Activated CD4-positive, alpha-beta T cell treated with anti-CD3 and anti-CD28 coated beads, Interleukin-2, amount 10 ng/mL, durations not matched to agents 7 days and 5 days (primary cell): ENCODE measurements at regions not wholly inside any gene's neighbourhood (a gene's known extent, or its start where the extent isn't known, plus 50 kb on each side); places are given as distances from the start of the nearest gene placed in this dataset.
"Not testable (repeated sequence)": the region's sequence is repeated elsewhere in the genome, so short reads cannot be mapped to it uniquely, and the experiment has no call there.

Experiments used
- CTCF ChIA-PET: fragments of 350-600 bp; sonication (Branson Sonifier 250); formaldehyde crosslinking; loops from one replicate; lab custom pipeline; 2021; ENCODE audit warnings: antibody characterized with exemption; lab: Charles Lee
- POLR2A ChIA-PET: fragments of 350-600 bp; sonication (Branson Sonifier 250); formaldehyde crosslinking; loops from one replicate; lab custom pipeline; 2021; ENCODE audit warnings: antibody characterized with exemption; lab: Charles Lee
- DNase-seq: peaks from one replicate; pipeline ENCODE4 v3.0.0-alpha.2; 2020
- H3K27ac Mint-ChIP-seq: one replicate; pipeline ENCODE4 v1.8.0; 2021; ENCODE audit warnings: mild to moderate bottlenecking, moderate library complexity, mixed read lengths
- H3K27me3 Mint-ChIP-seq: one replicate; pipeline ENCODE4 v1.8.0; 2021; ENCODE audit warnings: mixed read lengths
- H3K36me3 Mint-ChIP-seq: one replicate; pipeline ENCODE4 v1.8.0; 2021; ENCODE audit warnings: low read depth, mixed read lengths
- H3K4me1 Mint-ChIP-seq: one replicate; pipeline ENCODE4 v1.8.0; 2021; ENCODE audit warnings: mixed read lengths
- H3K4me3 Mint-ChIP-seq: one replicate; pipeline ENCODE4 v1.8.0; 2021; ENCODE audit warnings: mild to moderate bottlenecking, moderate library complexity, mixed read lengths
- H3K9me3 Mint-ChIP-seq: one replicate; pipeline ENCODE4 v1.8.0; 2021; ENCODE audit warnings: mixed read lengths

DNA sequence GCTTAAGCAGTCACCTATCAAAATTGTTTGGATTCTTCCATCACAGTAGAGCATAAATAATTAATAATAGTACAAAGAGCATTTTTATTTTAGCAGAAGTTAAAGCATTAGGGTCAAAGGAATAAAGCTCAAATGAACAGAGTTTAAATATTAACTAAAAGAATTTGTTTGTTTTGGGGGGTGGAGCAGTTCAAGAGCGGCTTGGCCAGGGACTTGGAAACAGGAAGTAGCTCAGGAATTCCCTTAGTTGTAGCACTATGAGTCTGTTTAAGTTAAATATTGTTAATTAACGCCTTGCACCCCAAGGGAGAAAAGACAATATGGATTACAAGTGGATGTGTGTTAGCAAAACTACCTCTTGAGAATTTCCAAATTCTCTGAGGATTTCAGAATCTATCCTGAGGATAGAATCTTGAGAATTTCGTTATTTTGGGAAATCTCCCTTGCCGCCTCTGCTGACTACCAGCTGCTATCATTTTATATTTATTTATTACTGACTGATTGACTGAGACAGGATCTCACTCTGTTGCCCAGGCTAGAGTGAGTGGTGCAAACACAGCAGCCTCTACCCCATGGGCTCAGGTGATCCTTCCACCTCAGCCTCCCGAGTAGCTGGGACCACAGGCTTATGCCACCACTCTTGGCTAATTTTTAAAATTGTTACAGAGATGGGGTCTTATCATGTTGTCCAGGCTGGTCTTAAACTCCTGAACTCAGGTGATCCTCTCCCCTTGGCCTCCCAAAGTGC is 96.7 kb upstream of the CHD1 start:
- Mint-ChIP-seq H3K9me3 (no peaks in the 10 kb centered on the region), H3K4me1 (peaks cover 36% of the 10 kb centered on the region), H3K36me3 (peaks cover 2% of the 10 kb centered on the region), H3K4me3 (no peak overlapping the region), H3K27ac (peak overlapping the region; percentile 60), H3K27me3 (no peaks in the 10 kb centered on the region)
- CTCF ChIA-PET = interaction anchor here (0.6 to 1.8 kb wide), 4 partner anchors 11 to 250 kb away, joined by 3 to 5 read pairs (median 3); no protein-coding TSS in a partner anchor
- DNase-seq = no peak
- POLR2A ChIA-PET = no interaction called here

DNA sequence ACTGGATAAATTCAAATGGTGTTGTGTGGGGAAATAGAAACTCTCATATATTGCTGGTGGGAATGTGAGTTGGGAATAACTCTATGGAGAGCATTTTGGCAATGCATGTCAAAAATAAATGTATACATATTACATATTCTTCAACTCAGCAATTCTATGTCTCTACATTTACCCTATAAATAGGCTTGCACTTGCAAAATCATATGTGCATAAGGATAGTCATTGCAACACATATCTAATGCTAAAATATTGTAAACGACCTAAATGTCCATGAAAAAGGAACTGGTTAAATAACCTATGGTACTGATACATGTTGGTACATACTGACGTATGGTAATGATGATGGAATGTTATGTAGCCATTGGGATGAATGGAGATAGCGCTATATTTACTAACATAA is 94.5 kb upstream of the CHD1 start:
- H3K9me3 Mint-ChIP-seq = no peaks in the 10 kb centered on the region
- H3K36me3 Mint-ChIP-seq = no peaks in the 10 kb centered on the region
- H3K4me3 Mint-ChIP-seq = no peak overlapping the region
- CTCF ChIA-PET = no interaction called here
- H3K4me1 Mint-ChIP-seq = peaks cover 24% of the 10 kb centered on the region
- H3K27ac Mint-ChIP-seq = no peak overlapping the region
- H3K27me3 Mint-ChIP-seq = no peaks in the 10 kb centered on the region
- no peak for DNase-seq
- POLR2A ChIA-PET = no interaction called here

DNA sequence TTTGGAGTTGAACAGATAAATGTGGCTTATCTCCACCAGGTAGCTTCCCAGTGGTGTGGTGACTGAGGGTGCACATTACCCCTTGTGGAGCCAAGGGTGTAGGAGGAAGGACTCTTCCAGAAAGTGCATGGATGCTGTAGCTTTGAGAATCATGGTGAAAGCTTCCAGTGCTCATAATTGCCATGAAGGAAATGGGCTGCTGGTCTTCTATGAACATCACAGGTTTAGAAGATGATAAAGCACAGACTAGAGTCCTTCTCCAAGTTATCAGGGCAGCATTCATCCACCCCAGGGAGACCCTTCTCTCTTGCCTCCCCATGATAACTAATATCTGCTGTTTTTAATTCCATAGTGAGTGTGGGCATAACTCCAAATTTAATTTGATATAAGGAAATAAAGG is 93.4 kb upstream of the CHD1 start:
- H3K4me3 Mint-ChIP-seq = no peak overlapping the region
- no peaks in the 10 kb centered on the region for H3K27me3 Mint-ChIP-seq
- no peak for DNase-seq
- H3K36me3 Mint-ChIP-seq = no peaks in the 10 kb centered on the region
- CTCF ChIA-PET = no interaction called here
- no peaks in the 10 kb centered on the region for H3K9me3 Mint-ChIP-seq
- H3K27ac Mint-ChIP-seq = peak overlapping the region; percentile 15
- POLR2A ChIA-PET = no interaction called here
- H3K4me1 Mint-ChIP-seq = peaks cover 13% of the 10 kb centered on the region

DNA sequence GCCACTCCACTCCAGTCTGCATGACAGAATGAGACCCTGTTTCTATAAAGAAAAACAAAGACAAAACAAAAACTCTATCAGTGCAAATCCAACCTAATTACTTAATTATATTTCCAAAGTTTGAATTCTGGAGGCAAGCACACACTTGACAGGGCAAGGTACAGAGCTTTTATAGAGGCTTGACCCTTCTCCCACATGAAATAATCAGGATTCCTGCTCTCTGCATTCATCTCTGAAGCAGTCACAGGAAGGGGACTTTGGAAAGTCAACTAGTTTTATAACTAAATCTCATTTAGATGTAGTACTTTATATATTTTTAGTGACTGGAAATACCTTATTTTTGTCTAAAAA is 91.9 kb upstream of the CHD1 start:
- ChIA-PET POLR2A (no interaction called here), CTCF (no interaction called here)
- no peaks in the 10 kb centered on the region for H3K27me3 Mint-ChIP-seq
- no peak overlapping the region for H3K27ac Mint-ChIP-seq
- no peaks in the 10 kb centered on the region for H3K9me3 Mint-ChIP-seq
- H3K4me3 Mint-ChIP-seq = no peak overlapping the region
- no peaks in the 10 kb centered on the region for H3K36me3 Mint-ChIP-seq
- DNase-seq = no peak
- H3K4me1 Mint-ChIP-seq = no peaks in the 10 kb centered on the region

DNA sequence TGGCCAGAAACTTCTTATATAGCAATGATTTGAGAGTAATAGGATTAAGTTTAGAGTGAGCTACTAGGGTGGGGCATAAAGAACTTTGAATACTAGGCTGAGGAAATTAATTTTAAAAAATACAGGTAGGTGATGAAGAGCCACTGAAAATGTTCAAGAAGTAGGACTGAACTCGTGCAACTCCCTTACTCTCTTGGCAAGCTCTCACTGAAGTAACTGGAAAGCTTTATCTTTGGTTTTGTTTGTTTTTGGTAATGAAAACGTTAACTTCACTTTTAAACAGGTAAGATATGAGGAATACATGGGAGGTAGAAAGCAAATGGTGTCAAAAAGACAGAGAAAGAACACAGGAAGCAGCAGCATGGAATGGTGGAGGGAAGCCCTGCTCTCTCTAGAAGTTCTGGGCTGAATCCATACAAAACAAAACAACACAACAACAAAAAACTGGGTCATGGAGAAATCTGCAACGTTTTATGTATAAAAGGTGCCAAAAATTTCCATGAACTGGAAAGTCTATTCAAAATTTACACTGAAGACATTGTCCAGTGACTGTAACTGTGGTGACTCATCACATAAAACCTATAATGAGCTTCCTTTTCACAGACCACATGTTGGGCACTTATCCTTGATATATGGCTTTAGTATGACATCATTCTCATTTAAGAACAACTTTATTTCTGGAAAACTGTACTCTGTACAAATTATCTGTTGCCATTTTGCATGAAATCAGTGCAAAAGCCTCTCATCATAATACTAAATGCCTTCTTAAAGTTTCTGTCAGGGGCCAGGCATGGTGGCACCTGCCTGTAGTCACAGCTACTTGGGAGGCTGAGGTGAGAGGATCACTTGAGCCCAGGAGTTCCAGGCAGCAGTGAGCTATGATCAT is 91.2 kb upstream of the CHD1 start:
- CTCF ChIA-PET = no interaction called here
- H3K9me3 Mint-ChIP-seq = peaks cover 5% of the 10 kb centered on the region
- no peak overlapping the region for H3K4me3 Mint-ChIP-seq

DNA sequence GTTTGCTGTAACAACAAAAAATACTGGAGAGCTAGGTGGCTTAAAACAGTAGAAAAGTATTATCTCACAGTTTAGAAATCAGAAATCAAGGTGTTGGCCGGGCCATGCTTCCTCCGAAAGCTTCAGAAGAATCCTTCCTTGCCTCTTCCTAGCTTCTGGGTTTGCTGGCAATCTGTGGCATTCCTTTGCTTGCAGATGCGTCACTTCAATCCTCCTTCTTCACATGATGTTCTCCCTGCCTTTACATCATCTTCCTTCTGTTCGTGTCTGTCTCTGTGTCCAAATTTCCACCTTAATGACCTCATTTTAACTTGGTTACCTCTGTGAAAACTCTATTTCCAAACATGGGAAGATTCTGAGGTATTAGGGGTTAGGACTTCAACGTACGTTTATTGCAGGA is 90.4 kb upstream of the CHD1 start:
- POLR2A ChIA-PET = no interaction called here
- H3K27ac Mint-ChIP-seq = no peak overlapping the region
- H3K27me3 Mint-ChIP-seq = no peaks in the 10 kb centered on the region
- CTCF ChIA-PET = interaction anchor here (0.6 kb wide), 1 partner anchor 429 kb away, joined by 3 read pairs; no protein-coding TSS in a partner anchor
- no peak overlapping the region for H3K4me3 Mint-ChIP-seq
- H3K4me1 Mint-ChIP-seq = no peaks in the 10 kb centered on the region
- H3K36me3 Mint-ChIP-seq = no peaks in the 10 kb centered on the region
- no peak for DNase-seq
- peaks cover 9% of the 10 kb centered on the region for H3K9me3 Mint-ChIP-seq

More for the DNA sequence above, 91.2 kb upstream of the CHD1 start:
- Mint-ChIP-seq H3K27me3 (no peaks in the 10 kb centered on the region), H3K27ac (no peak overlapping the region), H3K36me3 (no peaks in the 10 kb centered on the region), H3K4me1 (no peaks in the 10 kb centered on the region)
- no peak for DNase-seq
- POLR2A ChIA-PET = no interaction called here

DNA sequence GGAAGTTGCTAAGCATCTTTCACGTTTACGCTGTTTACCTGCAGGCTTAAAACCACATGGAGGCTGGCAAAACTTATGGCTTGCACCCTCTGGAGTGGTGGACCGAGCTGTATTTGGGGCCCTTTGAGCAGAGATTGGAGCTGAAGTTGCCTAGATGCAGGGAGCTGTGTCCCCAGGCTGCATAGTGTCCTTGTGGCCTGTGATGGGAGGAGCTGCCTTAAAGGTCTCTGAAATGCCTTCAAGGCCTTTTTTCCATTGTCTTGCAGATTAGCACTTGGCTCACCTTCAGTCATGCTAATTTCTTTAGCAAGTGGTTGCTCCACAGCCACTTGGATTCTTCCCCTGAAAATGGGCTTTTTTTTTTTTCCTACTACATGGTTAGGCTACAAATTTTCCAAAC is 81.5 kb upstream of the CHD1 start:
- Mint-ChIP-seq H3K4me1 (no peaks in the 10 kb centered on the region), H3K4me3 (no peak overlapping the region), H3K27me3 (no peaks in the 10 kb centered on the region), H3K9me3 (peaks cover 6% of the 10 kb centered on the region), H3K27ac (no peak overlapping the region), H3K36me3 (no peaks in the 10 kb centered on the region)
- ChIA-PET POLR2A (no interaction called here), CTCF (no interaction called here)
- DNase-seq = no peak

DNA sequence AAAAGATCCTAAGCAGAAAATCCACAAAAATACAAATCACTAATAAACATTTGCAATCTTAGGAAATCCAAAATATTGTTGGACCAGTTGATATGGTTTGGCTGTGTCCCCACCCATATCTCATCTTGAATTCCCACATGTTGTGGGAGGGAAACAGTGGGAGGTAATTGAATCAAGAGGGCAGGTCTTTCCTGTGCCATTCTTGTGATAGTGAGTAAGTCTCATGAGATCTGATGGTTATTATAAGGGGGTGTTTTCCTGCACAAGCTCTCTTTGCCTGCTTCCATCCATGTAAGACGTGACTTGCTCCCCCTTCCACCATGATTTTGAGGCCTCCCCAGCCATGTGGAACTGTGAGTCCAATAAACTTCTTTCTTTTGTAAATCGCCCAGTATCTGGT is 79.2 kb upstream of the CHD1 start:
- H3K27me3 Mint-ChIP-seq, H3K9me3 Mint-ChIP-seq, H3K27ac Mint-ChIP-seq, H3K4me1 Mint-ChIP-seq, H3K4me3 Mint-ChIP-seq, CTCF ChIA-PET, DNase-seq, H3K36me3 Mint-ChIP-seq, POLR2A ChIA-PET: not testable (repeated sequence)

DNA sequence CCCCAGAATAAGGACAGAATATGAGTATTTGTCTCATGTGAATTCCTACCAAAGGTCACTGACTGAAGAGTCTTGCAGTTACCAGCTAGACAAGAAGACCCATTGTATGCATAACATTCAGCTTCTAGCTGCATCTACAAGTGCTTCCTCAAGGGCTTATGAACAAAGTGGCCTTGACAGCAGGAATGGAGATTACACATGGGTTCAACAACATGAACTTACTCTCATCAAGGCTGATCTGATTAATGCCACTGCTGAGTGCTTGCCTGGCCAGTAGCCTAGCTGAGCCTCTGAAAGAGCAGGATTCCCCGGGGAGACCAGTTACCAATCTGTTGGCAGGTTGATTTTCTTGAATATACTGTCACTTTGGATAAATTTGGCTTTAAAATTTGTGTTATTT is 76.7 kb upstream of the CHD1 start:
- ChIA-PET POLR2A (no interaction called here), CTCF (no interaction called here)
- peaks cover 3% of the 10 kb centered on the region for H3K9me3 Mint-ChIP-seq
- H3K27me3 Mint-ChIP-seq = no peaks in the 10 kb centered on the region
- no peak overlapping the region for H3K27ac Mint-ChIP-seq
- DNase-seq = no peak
- no peaks in the 10 kb centered on the region for H3K36me3 Mint-ChIP-seq
- no peak overlapping the region for H3K4me3 Mint-ChIP-seq
- peaks cover 5% of the 10 kb centered on the region for H3K4me1 Mint-ChIP-seq

DNA sequence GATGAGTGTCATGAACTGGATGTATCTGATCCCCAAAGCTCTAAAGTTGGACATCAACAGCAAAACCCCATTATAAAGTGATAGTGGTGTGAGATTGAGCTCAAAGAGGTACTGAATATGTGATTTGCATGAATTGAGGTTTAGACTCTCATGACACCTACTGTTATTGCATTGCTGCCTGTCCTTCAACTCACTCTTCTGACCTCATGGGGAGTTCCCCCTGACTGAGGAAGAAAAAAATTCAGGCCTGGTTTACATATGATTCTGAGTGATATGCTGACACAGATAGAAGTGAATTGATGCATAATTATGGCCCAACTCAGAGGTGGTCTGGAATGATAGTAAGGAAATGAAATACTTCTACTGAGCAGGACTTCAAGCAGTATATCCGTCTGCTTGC is 76.2 kb upstream of the CHD1 start:
- Mint-ChIP-seq H3K36me3 (no peaks in the 10 kb centered on the region), H3K4me1 (peaks cover 5% of the 10 kb centered on the region), H3K27ac (no peak overlapping the region), H3K27me3 (no peaks in the 10 kb centered on the region), H3K4me3 (no peak overlapping the region), H3K9me3 (peaks cover 3% of the 10 kb centered on the region)
- ChIA-PET CTCF (no interaction called here), POLR2A (no interaction called here)
- no peak for DNase-seq

DNA sequence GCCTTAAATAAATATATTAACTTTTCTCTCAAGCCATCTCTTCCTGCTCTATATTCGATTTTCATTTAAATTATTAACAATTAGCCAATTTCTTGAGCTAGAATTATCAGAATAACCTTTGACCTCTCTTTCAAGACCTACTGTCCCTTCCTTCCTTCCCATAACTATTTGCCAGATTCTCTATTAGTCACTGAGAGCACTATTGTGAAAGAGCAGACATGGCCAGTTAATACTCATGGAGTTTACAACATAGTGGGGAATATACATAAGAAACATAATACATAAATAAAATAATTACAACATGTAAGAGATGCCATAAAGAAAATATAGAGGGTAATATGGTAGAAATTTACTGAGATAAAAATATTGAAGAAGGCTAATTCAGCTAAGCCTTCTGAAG is 72.1 kb upstream of the CHD1 start:
- Mint-ChIP-seq H3K27me3 (no peaks in the 10 kb centered on the region), H3K4me1 (peaks cover 5% of the 10 kb centered on the region), H3K9me3 (peaks cover 3% of the 10 kb centered on the region), H3K4me3 (no peak overlapping the region), H3K27ac (no peak overlapping the region), H3K36me3 (no peaks in the 10 kb centered on the region)
- ChIA-PET CTCF (no interaction called here), POLR2A (no interaction called here)
- DNase-seq = no peak

DNA sequence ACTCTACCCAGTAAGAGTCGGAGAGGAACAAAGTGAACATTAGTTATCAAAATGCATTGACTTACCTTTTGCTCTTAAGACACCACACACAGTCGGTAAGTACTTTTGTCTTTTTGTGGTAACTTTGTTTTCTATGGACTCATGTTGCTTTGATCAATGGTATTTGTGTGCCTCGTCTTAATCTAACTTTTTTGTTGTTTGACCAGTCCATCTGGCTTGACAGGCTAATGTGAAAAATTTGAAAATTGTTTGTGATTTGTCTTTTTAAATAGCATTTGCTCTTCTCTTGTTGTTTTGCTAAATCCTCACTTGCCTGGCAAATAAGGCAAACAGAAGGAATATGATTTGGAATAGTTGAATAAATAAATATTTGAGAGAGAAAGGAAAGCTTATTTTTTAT is 71.4 kb upstream of the CHD1 start:
- Mint-ChIP-seq H3K36me3 (no peaks in the 10 kb centered on the region), H3K27me3 (no peaks in the 10 kb centered on the region), H3K9me3 (peaks cover 3% of the 10 kb centered on the region), H3K27ac (no peak overlapping the region), H3K4me3 (no peak overlapping the region), H3K4me1 (peaks cover 5% of the 10 kb centered on the region)
- POLR2A ChIA-PET = no interaction called here
- no peak for DNase-seq
- CTCF ChIA-PET = no interaction called here

DNA sequence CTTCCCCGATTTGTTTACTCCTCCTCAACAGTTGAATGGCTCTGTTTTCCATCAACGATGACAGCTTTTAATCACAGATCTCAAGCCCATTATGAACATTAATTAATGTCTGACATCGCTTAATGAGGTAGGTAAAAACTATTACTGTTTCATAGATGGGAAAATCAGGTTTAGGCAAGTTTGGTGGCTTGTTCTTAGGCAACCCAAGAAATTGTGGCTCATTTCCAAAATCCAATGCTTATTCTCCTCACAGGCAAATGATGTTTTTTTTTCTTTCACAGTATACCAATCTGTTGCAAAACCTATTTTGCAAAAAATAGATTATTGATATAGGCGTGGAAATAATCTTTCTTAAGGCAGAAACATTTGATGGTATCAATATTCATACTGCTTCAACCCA is 70.8 kb upstream of the CHD1 start:
- Mint-ChIP-seq H3K4me1 (peaks cover 2% of the 10 kb centered on the region), H3K27ac (no peak overlapping the region), H3K27me3 (no peaks in the 10 kb centered on the region), H3K4me3 (no peak overlapping the region), H3K9me3 (peaks cover 3% of the 10 kb centered on the region), H3K36me3 (no peaks in the 10 kb centered on the region)
- POLR2A ChIA-PET = no interaction called here
- CTCF ChIA-PET = no interaction called here
- DNase-seq = no peak
